DMS153 treated with DMSO at 0.1 percent for 48 hours (cell line): ENCODE measurements at regions not wholly inside any gene's neighbourhood (a gene's known extent, or its start where the extent isn't known, plus 50 kb on each side); places are given as distances from the start of the nearest gene placed in this dataset.

Experiments
- DNase-seq: peaks from one replicate; lab custom pipeline; 2025; ENCODE audit not compliant: unreplicated experiment; lab: John Stamatoyannopoulos, UW

GRCh38 chrX:94041881-94042280 lies 367.9 kb downstream of the FAM133A start:
- DNase-seq, result no peak

DNA sequence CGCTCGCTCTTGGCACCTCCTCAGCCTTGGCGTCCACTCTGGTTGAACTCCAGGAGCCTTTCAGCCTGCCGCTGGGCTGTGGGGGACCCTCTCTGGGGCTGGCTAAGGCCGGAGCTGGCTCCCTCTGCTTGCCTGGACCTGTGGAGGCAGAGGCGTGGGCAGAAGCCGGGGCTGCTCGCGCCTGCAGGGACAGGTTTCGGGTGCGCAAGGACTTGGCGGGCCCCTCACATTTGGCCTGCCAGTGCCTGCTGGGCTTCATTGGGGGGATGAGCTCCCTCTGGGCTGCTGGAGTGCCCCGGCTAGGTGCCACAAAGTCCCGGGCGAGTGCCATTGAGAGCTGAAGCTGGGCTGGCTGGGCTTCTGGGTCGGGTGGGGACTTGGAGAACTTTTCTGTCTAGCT lies 371.7 kb downstream of the FAM133A start:
- DNase-seq, result no peak

GRCh38 chrX:94051926-94052325 lies 377.9 kb downstream of the FAM133A start:
- no peak for DNase-seq

DNA sequence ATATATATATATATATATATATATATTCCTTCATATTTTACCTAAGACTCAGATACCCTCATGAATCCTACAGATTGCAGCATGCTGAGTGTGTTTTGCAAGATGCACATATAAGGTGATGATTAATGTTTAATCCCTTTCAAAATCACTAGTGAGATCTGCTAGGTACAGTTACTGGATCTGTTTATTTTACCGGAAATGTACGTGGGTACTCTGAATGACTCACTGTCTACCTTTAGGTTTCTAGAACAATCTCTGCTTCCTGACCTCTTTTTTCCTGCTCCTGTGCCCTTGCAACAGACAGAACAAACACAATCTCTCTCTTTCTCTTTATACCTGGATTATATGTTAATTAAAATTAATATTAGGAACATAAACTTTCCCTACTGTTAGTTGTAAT lies 379.6 kb downstream of the FAM133A start:
- DNase-seq, result no peak

DNA sequence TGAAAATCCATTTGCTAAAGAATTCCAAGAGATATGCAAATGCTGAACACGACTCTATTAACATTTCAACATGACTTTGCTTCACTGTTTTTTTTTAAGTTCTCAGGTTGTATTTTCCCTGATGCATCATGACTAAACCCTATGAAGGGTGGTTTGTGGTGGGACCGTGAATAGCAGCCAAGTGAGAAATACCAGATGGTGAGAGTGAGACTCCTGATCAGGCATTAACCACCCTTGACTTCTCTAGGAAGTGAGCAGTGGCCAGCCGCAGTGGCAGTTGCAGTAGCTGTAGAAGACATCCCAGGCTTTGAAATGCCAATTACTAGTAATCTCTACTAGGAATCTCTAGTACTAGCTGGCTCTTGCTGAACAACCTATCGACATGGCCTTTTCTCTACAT lies 383.4 kb downstream of the FAM133A start:
- no peak for DNase-seq

- no peak for DNase-seq
Observed at GRCh38 chrX:94058728-94059382, 384.8 kb downstream of the FAM133A start.

DNA sequence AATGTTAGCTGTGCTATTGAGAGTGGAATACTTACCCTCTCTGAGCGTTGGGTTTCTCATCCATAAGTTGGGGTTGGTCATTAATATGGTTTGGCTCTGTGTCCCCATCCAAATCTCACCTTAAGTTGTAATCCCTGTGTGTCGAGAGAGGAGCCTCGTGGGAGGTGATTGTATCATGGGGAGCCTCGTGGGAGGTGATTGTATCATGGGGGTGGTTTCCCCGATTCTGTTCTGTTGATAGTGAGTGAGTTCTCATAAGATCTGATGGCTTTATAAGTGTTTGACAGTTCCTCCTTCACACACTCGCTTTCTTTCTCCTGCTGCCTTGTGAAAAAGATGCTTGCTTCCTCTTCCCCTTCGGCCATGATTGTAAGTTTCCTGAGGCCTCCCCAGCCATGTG lies 391.1 kb downstream of the FAM133A start:
- no peak for DNase-seq

GRCh38 chrX:94089149-94089548 lies 415.1 kb downstream of the FAM133A start:
- DNase-seq, result no peak

DNA sequence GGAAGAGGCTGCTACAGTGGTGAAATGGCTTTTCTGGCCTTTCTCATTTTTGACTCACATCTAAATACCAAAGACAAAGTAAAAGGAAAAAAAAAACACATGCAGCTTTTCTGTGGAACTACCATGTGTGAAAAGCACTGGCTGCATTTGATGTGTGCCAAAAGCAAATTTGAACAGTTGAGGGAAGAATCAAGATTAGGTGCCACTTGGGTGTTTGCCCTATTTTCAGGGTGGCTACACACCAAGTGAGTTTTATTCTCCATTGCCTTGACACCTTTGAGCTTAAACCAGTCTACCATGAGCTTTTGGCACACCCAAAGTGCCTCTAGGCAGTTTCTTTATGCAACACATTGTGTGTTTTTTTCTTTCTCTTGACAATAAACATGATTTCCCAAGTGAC lies 423.9 kb downstream of the FAM133A start:
- no peak for DNase-seq

- no peak for DNase-seq
Observed at GRCh38 chrX:94107981-94108380, 434.0 kb downstream of the FAM133A start.

GRCh38 chrX:94114362-94114761 lies 440.4 kb downstream of the FAM133A start:
- DNase-seq, result no peak

DNA sequence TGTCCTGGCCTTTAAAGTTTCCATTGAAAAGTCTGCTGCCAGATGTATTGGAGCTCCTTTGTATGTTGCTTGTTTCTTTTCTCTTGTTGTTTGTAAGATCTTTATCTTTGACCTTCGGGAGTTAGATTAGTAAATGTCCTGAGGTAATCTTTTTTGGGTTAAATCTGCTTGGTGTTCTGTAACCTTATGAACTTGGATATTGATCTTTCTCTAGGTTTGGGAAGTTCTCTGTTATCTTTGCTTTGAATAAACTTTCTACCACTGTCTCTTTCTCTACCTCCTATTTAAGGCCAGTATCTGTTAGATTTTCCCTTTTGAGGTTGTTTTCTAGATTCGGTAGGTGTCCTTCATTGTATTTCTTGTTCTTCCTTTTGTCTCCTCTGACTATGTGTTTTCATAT lies 447.8 kb downstream of the FAM133A start:
- DNase-seq, result no peak

GRCh38 chrX:94123062-94123461 lies 449.1 kb downstream of the FAM133A start:
- no peak for DNase-seq

- DNase-seq, result no peak
Observed at GRCh38 chrX:94162971-94163370, 489.0 kb downstream of the FAM133A start.

DNA sequence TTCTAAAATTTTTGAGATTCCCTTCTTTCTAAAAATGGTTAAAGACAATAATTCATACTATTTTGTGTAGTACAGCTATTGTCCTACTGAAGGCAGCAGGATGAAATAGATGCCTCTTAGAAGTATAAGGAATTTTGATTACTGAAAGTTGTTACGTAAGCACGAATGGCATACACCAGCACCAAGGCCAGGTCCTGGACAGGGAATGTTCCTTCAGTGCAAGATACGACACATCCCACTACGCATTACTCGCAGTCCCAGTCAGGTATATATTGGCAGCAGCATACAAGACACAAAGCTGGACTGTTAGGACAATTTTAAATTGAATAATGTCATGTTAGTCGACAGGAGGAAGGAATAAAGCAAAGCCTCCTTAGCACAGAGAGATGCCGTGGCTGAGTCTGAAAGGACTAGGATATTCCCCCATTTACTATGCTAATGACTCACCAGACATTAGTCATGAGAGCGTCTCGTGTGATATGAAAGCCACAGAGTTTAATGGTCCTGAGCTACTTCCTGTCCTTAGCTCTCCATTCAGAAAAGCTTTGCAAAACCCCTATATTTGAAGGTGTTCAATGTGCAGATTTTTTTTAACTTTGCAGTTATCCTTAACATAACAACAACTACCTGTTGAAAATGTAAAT lies 504.3 kb downstream of the FAM133A start:
- no peak for DNase-seq

DNA sequence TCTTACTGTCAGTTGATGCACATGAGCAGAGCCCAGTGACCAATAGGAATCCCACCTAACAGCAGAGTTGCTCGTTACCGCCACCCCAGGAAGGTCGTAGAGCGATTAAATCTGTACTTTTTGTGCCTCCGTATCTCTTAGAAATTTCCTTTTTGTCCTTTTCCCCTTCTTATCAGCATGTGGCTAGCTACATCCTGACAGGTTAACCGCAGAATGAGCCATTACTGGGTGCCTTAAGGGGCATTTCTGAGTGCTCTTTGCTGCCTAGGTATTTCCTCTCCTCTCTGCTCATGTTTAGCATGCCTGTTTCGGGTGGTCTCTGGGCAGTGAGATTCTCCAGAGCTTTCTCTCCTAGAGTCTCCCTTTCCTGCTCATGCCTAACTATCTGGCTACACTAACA lies 530.5 kb downstream of the FAM133A start:
- no peak for DNase-seq

DNA sequence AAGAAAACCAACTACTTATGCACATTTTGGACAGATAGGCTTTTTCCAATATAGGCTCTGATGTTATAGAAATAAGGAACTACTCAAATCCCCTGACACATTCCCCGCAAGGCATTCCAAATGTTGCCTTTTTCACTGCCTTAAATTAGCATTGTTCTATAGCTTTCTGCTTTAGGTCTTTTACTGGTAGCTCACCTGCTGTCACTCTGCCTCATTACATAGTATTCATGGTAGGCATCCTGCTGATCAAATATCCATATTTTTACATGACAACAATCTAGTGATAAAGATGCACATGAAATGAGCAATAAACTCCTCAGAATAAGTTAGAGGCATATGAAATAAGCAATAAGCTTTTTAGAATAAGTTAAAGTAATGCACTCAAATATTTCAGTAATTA lies 542.7 kb downstream of the FAM133A start:
- DNase-seq, result no peak

- no peak for DNase-seq
Observed at GRCh38 chrX:94252211-94252610, 578.2 kb downstream of the FAM133A start.

DNA sequence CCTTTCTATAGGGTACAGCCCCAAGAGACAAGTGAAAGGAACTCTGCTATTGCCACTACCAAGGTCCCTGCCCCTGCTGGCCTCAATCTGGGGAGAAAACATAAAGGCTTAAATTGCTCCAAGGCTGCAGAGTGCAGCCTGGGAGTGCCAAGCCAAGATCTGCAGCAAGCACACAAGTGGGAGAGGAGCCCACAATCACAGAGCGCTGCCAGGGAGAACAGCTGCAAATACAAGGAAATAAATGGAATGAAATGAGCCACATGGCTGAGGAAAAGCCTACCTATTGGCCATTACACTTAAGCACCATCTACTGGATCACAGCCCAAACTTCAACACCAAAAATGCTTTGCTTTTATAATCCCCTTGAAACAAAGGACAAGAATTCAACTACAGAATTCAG lies 582.4 kb downstream of the FAM133A start:
- no peak for DNase-seq

GRCh38 chrX:94265323-94265722 lies 591.3 kb downstream of the FAM133A start:
- DNase-seq, result no peak

GRCh38 chrX:94288325-94288724 lies 614.3 kb downstream of the FAM133A start:
- no peak for DNase-seq

GRCh38 chrX:94288972-94289371 lies 615.0 kb downstream of the FAM133A start:
- no peak for DNase-seq

DNA sequence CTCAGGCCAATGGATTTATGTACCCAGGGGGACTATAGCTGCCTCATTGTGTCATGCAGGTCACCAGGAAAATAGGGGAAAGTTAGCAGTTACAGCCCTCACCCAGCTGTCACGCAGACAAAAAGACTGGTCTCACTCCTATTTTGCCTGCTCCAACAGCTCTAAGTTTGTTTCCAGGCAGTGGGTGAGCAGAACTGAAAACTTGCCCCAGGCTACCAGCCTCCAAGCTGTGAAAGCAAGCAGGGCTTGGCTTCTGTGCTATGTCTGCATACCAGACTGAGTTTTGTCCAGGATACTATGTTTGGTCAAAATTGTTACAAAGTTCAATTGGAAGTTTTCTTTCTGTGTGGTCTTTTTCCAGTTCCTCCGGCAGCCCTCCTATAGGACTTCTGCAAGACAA lies 628.4 kb downstream of the FAM133A start:
- DNase-seq, result no peak
